Uterus (tissue), 3 donors: ENCODE measurements at regions not wholly inside any gene's neighbourhood (a gene's known extent, or its start where the extent isn't known, plus 50 kb on each side); places are given as distances from the start of the nearest gene placed in this dataset.

ENCODE experiments used
- DNase-seq, 2 donors: peaks; one replicate each; pipeline ENCODE4 v3.0.0-alpha.2; 2019 to 2020
- H3K27ac ChIP-seq, 2 donors: fragments of 200-600 bp; sonication (generic); 1 replicate in 1 of 2; 2 replicates in 1 of 2; pipeline ENCODE4 v1.5.1; 2016 to 2018
- H3K27me3 ChIP-seq, 2 donors: fragments of 200-600 bp; sonication (generic); one replicate each; pipeline ENCODE4 v1.5.1; 2018 to 2019; ENCODE audit warnings: control low read depth in 1 of 2
- H3K36me3 ChIP-seq, 2 donors: fragments of 200-600 bp; sonication (generic); one replicate each; pipeline ENCODE4 v1.5.1; 2019; ENCODE audit warnings: control low read depth in 1 of 2
- H3K4me1 ChIP-seq, 2 donors: fragments of 200-600 bp; sonication (generic); one replicate each; pipeline ENCODE4 v1.5.1; 2018 to 2019; ENCODE audit warnings: control low read depth in 1 of 2
- H3K4me3 ChIP-seq, 2 donors: fragments of 200-600 bp; sonication (generic); 1 replicate in 1 of 2; 2 replicates in 1 of 2; pipeline ENCODE4 v1.5.1; 2018 to 2019; ENCODE audit warnings: mild to moderate bottlenecking in 1 of 2
- H3K9me3 ChIP-seq, 2 donors: fragments of 200-600 bp; sonication (generic); one replicate each; pipeline ENCODE4 v1.5.1; 2019; ENCODE audit warnings: control low read depth in 1 of 2
- CTCF ChIP-seq, 4 experiments: fragments of 200-600 bp in 2 of 4; fragments of 450-650 bp in 2 of 4; sonication (generic) in 2 of 4; IDR thresholded peaks; one replicate each; pipeline ENCODE4 v1.5.1; 2016 to 2019; ENCODE audit warnings: antibody characterized with exemption in 4 of 4, mild to moderate bottlenecking in 2 of 4, moderate library complexity in 1 of 4
- POLR2A ChIP-seq, 2 donors: fragments of 450-650 bp; IDR thresholded peaks; one replicate each; pipeline ENCODE4 v1.6.1; 2016; ENCODE audit warnings: antibody characterized with exemption in 2 of 2, mild to moderate bottlenecking in 1 of 2, moderate library complexity in 1 of 2
- intact Hi-C: fragments of 100-400 bp; cut with DNase I; formaldehyde crosslinking; loops from one replicate; pipeline ENCODE4 v1.15.1; 2023; ENCODE audit warnings: low total_unique reads
- donor health status: DM: yes; HTN: yes; CAD: no.

- Histone ChIP-seq H3K27me3 (no peaks in the 10 kb centered on the region), H3K4me1 (no peaks in the 10 kb centered on the region), H3K9me3 (no peaks in the 10 kb centered on the region), H3K27ac (no peak overlapping the region), H3K4me3 (no peak overlapping the region), H3K36me3 (no peaks in the 10 kb centered on the region)
- intact Hi-C loops, result no loop called here
- DNase-seq, result no peak
- no peak for TF ChIP-seq POLR2A (IDR thresholded peaks at IDR 0.05)
- no peak for TF ChIP-seq CTCF (IDR thresholded peaks at IDR 0.05)
These were observed 314.7 kb upstream of the CDH6 start for GRCh38 chr5:30878746-30879145.

- no peaks in the 10 kb centered on the region for H3K9me3 ChIP-seq
- no peaks in the 10 kb centered on the region for H3K4me1 ChIP-seq
- H3K4me3 ChIP-seq, result no peak overlapping the region
- no peak for TF ChIP-seq CTCF (IDR thresholded peaks at IDR 0.05)
- no peak for TF ChIP-seq POLR2A (IDR thresholded peaks at IDR 0.05)
- no peak for DNase-seq
- intact Hi-C loops, result no loop called here
- no peak overlapping the region for H3K27ac ChIP-seq
- no peaks in the 10 kb centered on the region for H3K27me3 ChIP-seq
- H3K36me3 ChIP-seq, result no peaks in the 10 kb centered on the region
These were observed 315.2 kb upstream of the CDH6 start for GRCh38 chr5:30878296-30878695.

GRCh38 chr5:30874241-30875034 is 319.0 kb upstream of the CDH6 start:
- TF ChIP-seq CTCF (IDR thresholded peaks at IDR 0.05) (no peak), POLR2A (IDR thresholded peaks at IDR 0.05) (no peak)
- no peak for DNase-seq
- no peaks in the 10 kb centered on the region for H3K36me3 ChIP-seq
- H3K9me3 ChIP-seq, result no peaks in the 10 kb centered on the region
- intact Hi-C loops, result no loop called here
- H3K4me1 ChIP-seq, result no peaks in the 10 kb centered on the region
- H3K27ac ChIP-seq, result no peak overlapping the region
- no peaks in the 10 kb centered on the region for H3K27me3 ChIP-seq
- H3K4me3 ChIP-seq, result no peak overlapping the region

GRCh38 chr5:30871196-30871595 is 322.3 kb upstream of the CDH6 start:
- intact Hi-C loops, result no loop called here
- Histone ChIP-seq H3K36me3 (no peaks in the 10 kb centered on the region), H3K9me3 (no peaks in the 10 kb centered on the region)

More at GRCh38 chr5:30871196-30871595, 322.3 kb upstream of the CDH6 start:
- DNase-seq, result no peak
- TF ChIP-seq POLR2A (IDR thresholded peaks at IDR 0.05) (no peak), CTCF (IDR thresholded peaks at IDR 0.05) (no peak)
- Histone ChIP-seq H3K27me3 (no peaks in the 10 kb centered on the region), H3K4me3 (no peak overlapping the region), H3K4me1 (no peaks in the 10 kb centered on the region), H3K27ac (no peak overlapping the region)
